Renal cortex interstitium (tissue), 11 donors: ENCODE measurements at regions not wholly inside any gene's neighbourhood (a gene's known extent, or its start where the extent isn't known, plus 50 kb on each side); places are given as distances from the start of the nearest gene placed in this dataset.

Experiments used
- DNase-seq, 11 donors: peaks; one replicate each; pipeline ENCODE4 v3.0.0-alpha.2; 2013; ENCODE audit warnings: low read depth in 9 of 11, low spot score in 4 of 11; ENCODE audit errors: extremely low read depth in 1 of 11

DNA sequence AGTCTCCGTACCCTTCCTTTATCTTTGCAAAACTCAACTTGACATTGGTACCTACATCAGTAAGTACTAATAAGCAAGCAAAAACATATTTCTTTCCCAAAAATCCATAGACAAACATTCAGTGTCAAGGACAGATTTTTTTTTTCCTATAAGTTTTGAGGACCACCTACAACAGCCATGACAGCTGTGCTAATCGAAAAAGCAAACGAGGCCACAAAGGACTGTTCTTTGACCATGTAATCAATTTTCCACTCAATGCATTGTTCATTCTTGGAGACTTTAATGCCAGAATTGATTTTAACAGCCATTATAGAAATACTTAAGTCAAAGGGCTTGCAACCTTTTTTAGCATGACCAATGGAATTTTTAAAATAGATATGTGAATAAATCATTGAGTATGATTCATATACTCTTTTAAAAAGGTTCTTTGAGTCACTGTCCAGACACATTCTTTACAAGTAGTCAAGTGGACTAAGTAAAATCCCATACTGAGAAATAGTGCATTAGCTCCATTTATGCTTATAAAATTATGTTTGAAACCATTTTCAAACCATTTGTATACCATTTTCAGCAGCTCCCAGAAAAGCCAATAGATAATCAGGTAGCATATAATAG, 323.9 kb downstream of the MZT1 start:
- no peak for DNase-seq

DNA sequence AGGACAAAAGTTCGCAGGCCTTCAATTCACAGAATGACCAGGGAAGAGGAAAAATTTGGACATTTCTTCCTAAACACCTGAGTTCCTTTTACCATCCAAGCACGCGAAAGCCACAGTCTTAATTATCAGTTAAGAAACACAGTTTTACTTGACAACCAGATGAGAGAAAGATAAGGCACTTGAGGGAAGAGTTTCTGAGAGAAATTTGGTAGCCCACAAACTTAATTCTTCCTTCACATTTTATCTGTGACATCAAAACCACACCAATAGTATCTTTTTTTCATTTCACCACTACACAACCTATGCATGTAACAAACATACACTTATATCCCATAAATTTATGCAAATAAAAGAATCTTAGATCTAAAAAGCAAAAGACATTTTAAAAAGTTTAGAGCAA, 326.6 kb downstream of the MZT1 start:
- DNase-seq: no peak

DNA sequence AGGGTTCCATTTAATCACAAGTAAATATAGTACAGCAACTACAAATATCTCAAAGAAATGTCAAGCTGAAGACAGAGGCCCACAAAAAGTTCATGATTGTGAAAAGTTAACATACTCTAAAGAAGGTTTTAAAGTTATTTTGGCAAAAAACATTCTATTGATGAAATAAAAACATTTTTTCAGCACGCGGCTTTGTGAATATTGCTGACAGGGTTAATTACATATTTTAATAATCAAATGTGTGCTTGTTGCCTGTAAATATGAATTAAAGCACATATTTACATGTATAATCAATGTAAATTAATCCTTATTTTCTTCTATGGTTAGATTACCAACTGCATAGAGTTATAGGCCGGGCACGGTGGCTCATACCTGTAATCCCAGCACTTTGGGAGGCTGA, 328.1 kb downstream of the MZT1 start:
- no peak for DNase-seq

DNA sequence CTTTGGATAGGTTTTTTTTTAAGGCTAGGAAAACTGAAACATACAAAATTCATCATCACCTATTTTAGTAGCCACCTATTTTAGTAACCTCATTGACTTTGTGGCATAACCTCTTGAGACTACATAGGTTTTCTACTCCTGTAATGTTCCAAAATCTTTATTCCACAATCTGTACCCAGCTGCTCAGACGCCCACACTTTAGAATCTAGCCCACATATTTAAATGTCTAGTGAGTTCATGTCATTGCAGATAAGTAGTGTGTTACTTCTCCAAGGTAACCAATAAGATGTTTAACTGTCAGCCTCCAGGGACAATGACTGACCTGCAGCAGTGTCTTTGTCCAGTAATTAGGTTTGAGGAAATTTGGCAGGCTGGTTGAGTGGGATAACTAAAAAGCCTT, 330.2 kb downstream of the MZT1 start:
- DNase-seq: no peak

DNA sequence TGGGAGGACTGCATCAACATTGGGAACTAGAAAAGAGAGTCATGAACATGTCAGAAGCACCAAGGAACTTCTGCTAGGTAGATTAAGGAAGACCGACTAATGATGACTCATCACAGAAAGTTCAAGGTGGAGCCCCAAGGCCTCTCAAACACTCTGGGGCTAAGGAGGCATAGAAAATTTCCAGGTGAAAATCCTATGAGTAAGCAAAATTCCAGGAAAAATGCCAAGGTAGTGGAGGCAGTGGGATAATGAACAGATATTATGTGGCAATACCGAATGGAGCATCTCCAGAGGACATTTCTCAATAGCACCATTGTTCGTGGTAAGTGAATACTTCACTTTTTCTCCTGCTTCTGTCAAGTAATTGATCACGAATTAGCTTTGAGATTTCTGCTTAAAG, 336.5 kb downstream of the MZT1 start:
- DNase-seq: no peak

DNA sequence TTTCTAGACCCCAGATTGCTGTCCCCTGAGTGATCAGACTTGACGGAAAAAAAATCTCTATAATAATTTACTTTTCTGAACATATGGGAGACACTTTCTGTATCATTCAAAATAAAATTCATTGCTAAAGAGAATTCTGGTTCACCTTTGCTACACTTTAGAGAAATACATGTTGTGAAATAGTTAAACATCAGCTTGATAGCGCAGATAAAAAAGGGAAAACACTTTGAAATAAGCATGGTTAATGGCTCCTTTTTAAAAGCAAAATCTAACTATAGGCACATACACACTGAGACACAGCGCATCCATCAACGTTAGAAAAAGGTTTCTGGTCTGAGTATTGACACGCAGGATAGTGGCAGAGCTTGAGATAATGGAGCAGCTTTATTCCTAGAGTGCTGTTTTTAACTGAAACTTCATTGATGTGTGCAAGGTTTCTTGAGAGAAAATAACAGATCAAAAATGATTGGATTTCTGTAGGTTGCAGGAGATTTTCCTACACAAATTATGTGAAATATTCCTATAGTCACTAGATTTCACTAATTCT, 341.2 kb downstream of the MZT1 start:
- DNase-seq: no peak

DNA sequence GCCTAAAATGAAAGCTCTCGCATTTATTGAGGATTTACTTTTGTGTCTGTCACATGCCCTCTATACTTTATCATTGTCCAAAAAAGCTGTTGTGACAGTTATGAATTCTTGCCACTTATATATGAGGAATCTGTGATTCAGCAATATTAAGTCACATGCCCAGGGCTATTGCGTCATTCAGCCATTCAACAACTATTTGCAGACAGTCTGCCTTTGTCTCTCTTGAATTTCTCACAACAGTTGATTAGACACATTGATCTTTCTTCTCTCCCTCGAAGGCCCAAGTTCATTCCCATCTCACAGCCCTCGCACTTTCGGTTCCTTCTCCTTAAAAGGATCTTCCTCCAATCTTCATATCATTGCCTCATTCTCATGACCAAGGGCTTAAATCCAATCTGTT, 342.6 kb downstream of the MZT1 start:
- DNase-seq: no peak

DNA sequence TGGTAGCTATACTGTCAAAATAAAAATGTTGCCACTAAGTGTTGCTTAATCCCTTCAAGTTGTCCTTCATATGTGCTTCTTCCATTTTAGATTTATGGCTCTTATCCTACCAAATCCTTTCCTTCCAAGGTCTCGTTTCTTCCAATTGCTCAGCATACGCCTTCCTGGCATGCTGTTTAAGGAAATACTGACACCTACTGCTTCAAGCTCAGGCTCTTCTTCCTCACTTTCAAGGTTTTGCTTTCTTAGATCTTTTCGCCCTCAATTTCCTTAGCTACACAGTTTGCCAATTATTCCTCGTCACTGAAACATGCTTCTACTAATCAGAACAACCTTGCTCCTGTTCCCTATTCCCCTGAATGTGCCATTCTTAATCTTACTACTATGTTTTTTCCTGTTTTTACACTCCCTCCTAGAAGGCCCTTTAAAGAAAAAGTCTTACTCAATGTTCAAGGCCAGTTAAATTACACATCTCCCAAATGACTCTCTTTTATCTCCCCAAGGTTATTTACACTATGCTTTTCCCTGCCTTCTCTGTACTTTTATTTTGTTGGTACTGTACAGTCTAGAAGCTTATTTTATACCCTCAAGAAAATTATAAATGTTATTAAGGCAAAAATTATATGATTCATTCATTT, 343.1 kb downstream of the MZT1 start:
- DNase-seq: peak in 1 of 11 donors; percentile 2

DNA sequence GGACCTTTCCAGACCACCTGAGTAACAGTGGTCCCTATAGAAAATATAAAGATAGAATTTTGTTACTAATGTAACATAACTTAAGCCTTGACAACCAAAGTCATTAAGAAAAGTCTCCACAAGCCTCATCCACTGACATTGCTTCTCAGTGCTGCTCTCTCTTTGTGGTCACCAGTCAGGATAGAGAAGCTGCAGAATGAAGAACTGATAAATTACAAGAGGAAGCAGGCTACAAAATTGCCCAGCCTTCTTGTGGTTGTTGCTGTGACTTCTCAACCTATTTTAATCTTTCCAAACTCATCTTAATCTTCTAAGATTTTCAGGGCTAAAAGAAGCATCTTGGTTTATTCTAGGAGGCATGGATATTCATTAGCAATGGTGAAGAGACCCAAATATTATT, 343.8 kb downstream of the MZT1 start:
- no peak for DNase-seq

DNA sequence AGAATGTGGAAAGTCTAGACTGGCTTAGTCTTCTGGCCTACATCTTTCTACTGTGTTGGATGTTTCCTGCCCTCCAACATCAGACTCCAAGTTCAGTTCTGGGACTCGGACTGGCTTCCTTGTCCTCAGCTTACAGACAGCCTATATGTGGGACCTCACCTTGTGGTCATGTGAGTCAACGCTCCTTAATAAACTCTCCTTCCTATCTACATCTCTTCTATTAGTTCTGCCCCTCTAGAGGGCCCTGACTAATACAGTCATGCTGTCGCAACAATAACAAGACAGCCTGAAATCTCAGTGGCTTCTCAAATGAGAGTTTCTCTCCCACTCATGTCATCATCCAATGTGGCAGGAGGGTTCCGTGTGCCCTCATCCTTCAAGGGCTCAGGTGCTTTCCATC, 347.8 kb downstream of the MZT1 start:
- DNase-seq: no peak

DNA sequence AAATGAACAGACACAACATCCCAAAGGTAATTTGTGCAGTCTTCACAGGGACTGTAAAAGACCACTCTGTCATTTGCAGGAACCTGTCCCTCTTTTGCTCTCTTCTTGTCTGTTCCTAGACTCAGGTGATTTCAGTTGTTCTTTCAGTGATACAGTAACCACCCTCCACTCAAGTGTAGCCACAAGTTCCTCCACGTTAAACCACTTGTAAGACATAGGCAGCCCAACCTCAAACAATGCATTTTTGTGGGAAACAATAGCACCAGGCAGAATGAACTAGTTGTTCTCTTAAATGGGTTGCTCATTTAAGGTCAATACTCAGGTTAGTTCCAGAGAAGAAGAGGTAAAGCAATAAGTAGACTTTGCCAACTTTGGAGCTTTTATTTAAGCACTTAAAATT, 359.4 kb downstream of the MZT1 start:
- DNase-seq: no peak

DNA sequence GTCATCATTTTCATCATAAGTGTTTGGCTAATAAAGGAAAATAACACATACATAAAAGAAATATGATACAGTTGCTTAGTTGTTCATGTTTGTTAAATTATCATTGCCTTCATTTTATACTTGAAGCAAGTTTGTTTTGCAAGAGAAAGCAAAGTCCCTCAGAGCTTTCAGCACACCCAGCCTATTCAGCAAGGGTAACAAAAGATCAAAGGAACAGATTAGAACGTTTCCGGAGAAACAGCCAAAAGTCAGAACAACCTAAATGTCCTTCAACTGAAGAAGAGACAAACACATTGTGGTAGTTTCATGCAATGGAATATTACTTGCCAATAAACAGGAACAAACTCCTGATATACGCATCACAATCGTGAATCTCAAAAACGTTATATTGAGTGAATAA, 380.7 kb downstream of the MZT1 start:
- DNase-seq: no peak

DNA sequence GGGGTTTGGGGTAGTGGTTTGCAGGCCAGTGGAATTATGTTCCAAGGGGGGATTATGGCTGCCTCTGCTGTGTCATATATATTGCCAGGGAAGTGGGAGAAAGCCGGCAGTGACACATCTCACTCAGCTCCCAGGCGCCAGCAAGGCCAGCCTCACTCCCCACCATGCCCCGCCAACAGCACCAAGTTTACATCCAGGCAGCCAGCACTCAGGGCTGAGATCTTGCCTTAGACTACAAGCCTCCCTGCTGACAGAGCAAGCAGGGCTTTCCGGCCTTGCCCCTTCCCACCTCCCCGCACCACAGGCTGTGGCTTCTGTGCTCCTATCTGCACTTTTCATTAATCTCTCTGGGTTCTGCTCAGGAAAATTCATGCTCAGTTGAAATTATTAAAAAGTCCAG, 385.1 kb downstream of the MZT1 start:
- DNase-seq: no peak

DNA sequence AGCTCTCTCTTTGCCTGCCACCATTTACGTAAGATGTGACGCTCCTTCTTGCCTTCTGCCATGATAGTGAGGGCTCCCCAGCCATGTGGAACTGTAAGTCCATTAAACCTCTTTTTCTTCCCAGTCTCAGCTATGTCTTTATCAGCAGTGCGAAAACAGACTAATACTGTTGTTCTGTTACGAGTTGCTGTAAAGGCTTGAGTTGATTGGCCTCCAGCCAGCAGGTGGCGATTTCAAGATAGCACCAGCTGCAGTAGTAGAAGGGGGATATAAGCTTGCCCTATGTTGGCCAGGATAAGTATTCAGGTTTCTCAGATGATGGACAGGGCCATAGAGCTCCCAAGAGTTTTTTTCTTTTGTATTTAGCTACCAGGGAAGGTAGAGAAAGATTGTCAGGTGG, 385.5 kb downstream of the MZT1 start:
- DNase-seq: no peak

DNA sequence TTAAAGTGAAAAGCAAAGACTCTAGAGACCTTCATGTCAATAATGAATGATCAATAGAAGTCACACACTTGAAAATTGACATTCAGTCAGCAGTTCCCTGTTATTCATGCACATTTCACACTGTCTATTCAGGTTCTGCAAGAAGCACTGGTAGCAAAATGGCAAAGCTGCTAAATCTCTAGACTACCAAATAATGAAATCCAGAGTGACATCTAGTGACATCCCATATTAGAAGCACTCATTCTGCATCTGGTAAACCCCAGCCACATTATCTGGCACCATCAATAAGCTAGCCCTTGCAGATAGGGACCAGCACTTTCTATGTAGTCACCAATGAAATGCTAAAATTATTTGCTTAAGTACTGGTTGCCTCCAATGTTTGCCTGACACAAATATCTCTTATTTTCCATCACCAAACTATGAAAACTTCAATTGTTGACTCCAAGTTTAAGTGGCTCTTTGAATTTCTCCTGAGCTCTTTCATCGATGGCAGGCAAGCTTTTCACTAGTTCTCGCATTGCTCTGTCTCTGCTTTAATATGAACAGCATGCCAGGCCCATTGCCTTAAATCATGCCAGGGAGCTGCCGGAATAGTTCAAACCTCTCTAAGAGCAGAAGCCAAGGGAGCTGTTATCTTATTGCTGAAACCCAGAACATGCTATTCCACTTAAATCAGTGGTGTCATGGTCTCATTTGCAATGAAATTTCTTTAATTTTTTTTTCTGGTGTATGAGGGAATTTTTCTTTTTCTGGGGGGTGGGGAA, 409.9 kb downstream of the MZT1 start:
- no peak for DNase-seq

DNA sequence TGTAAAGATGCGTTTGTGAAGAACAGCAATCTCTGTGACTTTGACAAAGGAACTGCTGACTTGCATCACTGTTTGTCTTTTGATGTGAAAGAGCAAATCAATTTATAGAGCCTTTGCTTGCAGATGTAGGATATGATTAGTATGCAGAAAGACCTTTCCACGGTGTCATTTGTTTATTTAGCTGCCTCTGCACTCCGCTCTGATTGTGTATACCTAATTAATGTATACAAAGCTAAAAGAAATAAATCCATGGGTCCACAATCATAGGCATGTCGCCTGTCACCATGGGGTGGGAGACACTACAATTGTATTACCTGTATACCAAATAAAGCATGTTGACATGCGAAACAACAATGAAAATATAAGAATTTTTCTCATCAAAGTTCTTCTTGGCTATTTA, 410.7 kb downstream of the MZT1 start:
- no peak for DNase-seq

DNA sequence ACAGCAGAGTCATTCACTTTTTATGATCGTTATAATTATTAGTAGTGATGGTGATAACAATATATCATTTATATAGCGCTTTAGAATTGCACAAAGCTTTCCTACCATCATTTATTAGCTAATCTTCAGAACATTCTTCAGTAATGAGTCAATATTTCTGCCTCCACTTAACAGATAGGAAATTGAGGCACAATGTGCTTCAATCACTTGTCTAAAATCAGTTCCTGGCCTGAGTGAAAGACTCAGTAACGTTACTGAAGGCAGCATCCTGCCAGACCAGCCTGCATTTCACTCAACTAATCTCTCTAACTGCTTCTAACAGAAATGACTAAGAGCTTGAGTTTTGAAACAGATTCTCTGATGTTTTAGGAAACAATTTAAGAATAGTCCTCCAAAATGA, 412.1 kb downstream of the MZT1 start:
- DNase-seq: no peak

DNA sequence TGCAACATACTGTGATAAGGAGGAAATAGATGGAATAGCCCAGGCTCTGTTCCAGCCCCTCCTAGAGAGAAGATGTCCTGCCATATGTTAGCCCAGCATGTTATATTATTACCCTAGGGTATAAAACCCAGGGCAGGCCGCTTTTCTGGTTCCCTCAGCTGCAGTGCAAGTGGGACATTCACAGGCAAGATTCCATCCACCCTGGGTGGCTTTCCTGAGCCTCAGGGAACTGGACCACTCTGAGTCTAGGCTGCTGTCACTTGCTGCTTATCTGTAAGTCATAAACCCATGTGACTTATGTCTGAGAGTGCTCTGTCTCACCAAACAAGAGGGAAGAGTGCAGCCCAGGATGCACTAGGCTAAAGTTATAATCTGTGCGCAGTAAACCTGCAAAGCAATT, 413.2 kb downstream of the MZT1 start:
- DNase-seq: no peak

DNA sequence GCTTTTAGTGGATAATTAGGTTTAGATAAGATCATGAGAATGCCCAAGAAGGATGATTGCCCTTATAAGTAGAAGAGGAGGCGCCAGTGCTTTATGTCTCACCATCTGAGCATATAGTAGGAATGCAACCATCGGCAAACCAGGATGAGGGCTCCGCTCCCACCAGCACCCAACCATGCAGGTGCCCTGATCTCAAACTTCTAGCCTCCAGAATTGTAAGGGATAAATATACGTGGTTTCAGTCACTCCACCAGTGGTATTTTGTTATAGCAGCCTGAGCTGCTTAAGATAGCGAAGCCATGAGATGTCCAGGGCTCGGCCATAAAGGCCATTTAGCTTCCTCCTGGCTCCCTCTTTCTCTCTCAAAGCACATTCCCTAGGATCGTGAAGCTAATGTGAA, 413.9 kb downstream of the MZT1 start:
- no peak for DNase-seq

DNA sequence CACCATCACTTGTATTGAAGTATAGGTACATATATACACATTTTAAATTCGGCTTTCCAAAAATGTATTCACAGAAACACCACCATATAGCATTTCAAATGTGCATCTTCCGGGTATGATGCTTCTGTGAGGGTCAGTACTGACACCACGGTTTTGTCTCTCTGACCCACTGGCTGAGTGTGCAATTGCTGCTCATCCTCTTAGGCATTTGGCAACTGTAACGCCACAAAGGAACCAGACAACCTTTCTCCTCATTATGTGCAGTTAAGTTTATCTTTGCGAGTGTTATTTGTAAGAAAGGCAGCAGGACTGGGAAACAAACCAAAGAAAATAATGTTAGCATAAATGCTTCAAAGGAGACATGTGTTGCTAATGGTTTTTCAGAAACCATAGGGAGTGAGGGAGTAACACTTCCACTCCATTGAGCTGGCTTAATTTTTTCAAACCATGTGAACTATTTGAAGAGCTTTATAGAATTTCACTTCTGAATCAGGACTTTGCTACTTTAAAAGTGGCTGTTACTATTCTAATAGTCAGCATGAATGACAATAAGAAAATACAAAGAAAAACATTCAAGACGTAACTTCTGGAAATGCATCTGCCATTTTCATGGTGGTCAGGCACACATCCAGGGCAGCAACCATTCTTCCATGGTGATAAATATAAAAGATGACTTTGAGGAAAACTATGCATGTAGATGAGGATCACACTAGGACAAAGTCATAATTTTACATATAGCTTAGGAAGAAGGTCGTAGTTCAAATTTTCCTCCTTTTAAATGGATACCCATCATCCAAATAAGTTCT, 423.3 kb downstream of the MZT1 start:
- peak; percentile 13 to 72 (median 47) for DNase-seq
